ENCODE measurements at regions not wholly inside any gene's neighbourhood (a gene's known extent, or its start where the extent isn't known, plus 50 kb on each side); places are given as distances from the start of the nearest gene placed in this dataset.

- TF ChIP-seq CTCF (IDR thresholded peaks at IDR 0.05): no peak
- H3K27ac ChIP-seq (ENCODE audit: low read length in 2 of 2): no peak overlapping the region
- Mint-ChIP-seq H3K27ac (no peak overlapping the region), H3K4me1 (no peaks in the 10 kb centered on the region), H3K9me3 (ENCODE audit: insufficient read depth) (no peaks in the 10 kb centered on the region), H3K4me3 (no peak overlapping the region), H3K27me3 (peaks cover 2% of the 10 kb centered on the region)
- no peaks in the 10 kb centered on the region for H3K9me3 ChIP-seq (ENCODE audit: control extremely low read depth in 1 of 3, control insufficient read depth in 2 of 3, insufficient read depth in 1 of 3, low read length in 2 of 3)
- H3K36me3 ChIP-seq (replicated peaks in 1 of 2; ENCODE audit: control extremely low read depth in 1 of 2, control insufficient read depth in 1 of 2, extremely low read depth in 1 of 2, insufficient read depth in 2 of 2, low read length in 1 of 2): no peaks in the 10 kb centered on the region
- H3K79me2 ChIP-seq (ENCODE audit: control insufficient read depth, insufficient read depth, low read length): no peaks in the 10 kb centered on the region
- CTCF ChIA-PET: no interaction called here
- no peaks in the 10 kb centered on the region for H3K4me1 ChIP-seq (ENCODE audit: control insufficient read depth in 2 of 2, insufficient read depth in 2 of 2, low read length in 2 of 2)
- no peaks in the 10 kb centered on the region for H3K27me3 ChIP-seq (replicated peaks in 1 of 4; ENCODE audit: control extremely low read depth in 1 of 4, control insufficient read depth in 3 of 4, insufficient read depth in 4 of 4, low read length in 3 of 4)
- no peak for DNase-seq
- ATAC-seq (ENCODE audit: low read depth): no peak
- no peak overlapping the region for H3K4me2 ChIP-seq (replicated peaks; ENCODE audit: low read depth, low read length, poor library complexity, severe bottlenecking)
- WGBS (ENCODE audit: insufficient coverage): 100% methylated on average over 1 of the region's 5 CpGs
- no peaks in the 10 kb centered on the region for H4K20me1 ChIP-seq (ENCODE audit: control insufficient read depth, insufficient read depth, low read length, poor library complexity, severe bottlenecking)
- H3K9ac ChIP-seq (ENCODE audit: low read length): no peak overlapping the region
- H2AFZ ChIP-seq (ENCODE audit: insufficient read depth, low read depth, low read length, poor library complexity, severe bottlenecking): no peak overlapping the region
- POLR2A ChIA-PET: no interaction called here
- intact Hi-C loops (cut with micrococcal nuclease): no loop called here
- no peak overlapping the region for H3K4me3 ChIP-seq (ENCODE audit: control extremely low read depth in 1 of 5, extremely low read depth in 1 of 5, insufficient read depth in 1 of 5, low read depth in 2 of 5, low read length in 4 of 5)
Observed at GRCh38 chrX:14124562-14124961, 94.9 kb upstream of the GEMIN8 start.

- H3K4me2 ChIP-seq (replicated peaks; ENCODE audit: low read depth, low read length, poor library complexity, severe bottlenecking): peak overlapping the region; percentile 27
- H3K4me1 ChIP-seq (ENCODE audit: control insufficient read depth in 2 of 2, insufficient read depth in 2 of 2, low read length in 2 of 2): no peaks in the 10 kb centered on the region
- H3K27me3 Mint-ChIP-seq: peaks cover 4% of the 10 kb centered on the region
- intact Hi-C loops (cut with micrococcal nuclease): no loop called here
- ChIA-PET CTCF (interaction anchor here (0.7 to 2.7 kb wide), 3 partner anchors 1048 to 1537 kb away, joined by 3 to 18 read pairs (median 3); no protein-coding TSS in a partner anchor), POLR2A (no interaction called here)
- peaks cover 3% of the 10 kb centered on the region for H3K4me1 Mint-ChIP-seq
- H3K9me3 Mint-ChIP-seq (ENCODE audit: insufficient read depth): no peaks in the 10 kb centered on the region
- no peak overlapping the region for H3K27ac Mint-ChIP-seq
- H3K9me3 ChIP-seq (ENCODE audit: control extremely low read depth in 1 of 3, control insufficient read depth in 2 of 3, insufficient read depth in 1 of 3, low read length in 2 of 3): no peaks in the 10 kb centered on the region
- H3K27me3 ChIP-seq (replicated peaks in 1 of 4; ENCODE audit: control extremely low read depth in 1 of 4, control insufficient read depth in 3 of 4, insufficient read depth in 4 of 4, low read length in 3 of 4): no peaks in the 10 kb centered on the region
- H3K79me2 ChIP-seq (ENCODE audit: control insufficient read depth, insufficient read depth, low read length): no peaks in the 10 kb centered on the region
- H3K4me3 ChIP-seq (ENCODE audit: control extremely low read depth in 1 of 5, extremely low read depth in 1 of 5, insufficient read depth in 1 of 5, low read depth in 2 of 5, low read length in 4 of 5): peak overlapping the region in 2 of 5 experiments; percentile 8 to 37
- peak overlapping the region; percentile 47 for H3K4me3 Mint-ChIP-seq
- DNase-seq (peak; percentile 53), ATAC-seq (ENCODE audit: low read depth) (peak; percentile 53)
- TF ChIP-seq EZH2 (IDR thresholded peaks at IDR 0.05; ENCODE audit: borderline replicate concordance, insufficient read depth, low read depth, low read length, poor library complexity, severe bottlenecking) (no peak), CTCF (IDR thresholded peaks at IDR 0.05) (peak; percentile 61)
- peak overlapping the region; percentile 9 for H3K9ac ChIP-seq (ENCODE audit: low read length)
- H2AFZ ChIP-seq (ENCODE audit: insufficient read depth, low read depth, low read length, poor library complexity, severe bottlenecking): peak overlapping the region; percentile 17
- no peak overlapping the region for H3K27ac ChIP-seq (ENCODE audit: low read length in 2 of 2)
- no peaks in the 10 kb centered on the region for H3K36me3 ChIP-seq (replicated peaks in 1 of 2; ENCODE audit: control extremely low read depth in 1 of 2, control insufficient read depth in 1 of 2, extremely low read depth in 1 of 2, insufficient read depth in 2 of 2, low read length in 1 of 2)
- 8% methylated on average over 10 of the region's 13 CpGs for WGBS (ENCODE audit: insufficient coverage)
- no peaks in the 10 kb centered on the region for H4K20me1 ChIP-seq (ENCODE audit: control insufficient read depth, insufficient read depth, low read length, poor library complexity, severe bottlenecking)
Observed at GRCh38 chrX:14095702-14096101, 66.0 kb upstream of the GEMIN8 start.

Data from B cell (primary cell).